ENCODE measurements at regions not wholly inside any gene's neighbourhood (a gene's known extent, or its start where the extent isn't known, plus 50 kb on each side); places are given as distances from the start of the nearest gene placed in this dataset.

DNA sequence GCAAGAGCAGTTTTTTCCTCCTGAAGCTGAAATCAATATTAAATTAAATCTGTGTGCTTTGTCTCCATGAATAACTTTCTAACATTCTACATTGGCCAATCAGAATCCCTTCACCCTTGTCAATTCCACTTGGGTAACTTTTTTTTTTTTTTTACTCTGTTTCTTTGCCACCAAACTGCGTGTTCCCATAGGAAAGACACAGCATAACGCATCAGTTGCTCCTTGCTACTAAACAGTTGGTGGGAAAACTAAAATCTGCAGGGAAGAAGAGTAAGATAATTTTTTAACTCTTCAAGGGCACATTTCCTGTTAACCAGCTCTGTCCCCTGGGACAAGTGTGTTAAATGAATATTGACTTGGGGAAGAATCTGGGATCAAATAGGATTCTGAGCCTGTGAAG is 113.3 kb upstream of the SERP2 start:
- H3K4me1 Mint-ChIP-seq, result peaks cover 9% of the 10 kb centered on the region in 2 experiments
- no peak overlapping the region for H3T11ph ChIP-seq (ENCODE audit: low read length)
- no peak overlapping the region for H2BK20ac ChIP-seq (ENCODE audit: low read depth, low read length, poor library complexity, severe bottlenecking)
- no peak overlapping the region for H4K5ac ChIP-seq (ENCODE audit: insufficient read length, low read depth, low read length)
- H3K4me2 ChIP-seq (ENCODE audit: insufficient read depth, insufficient read length, low read length), result no peak overlapping the region
- no peak overlapping the region for H4K91ac ChIP-seq (ENCODE audit: insufficient read length, low read depth, low read length)
- DNase-seq, result no peak
- no peak overlapping the region for H4K8ac ChIP-seq (replicated peaks; ENCODE audit: insufficient read length, low read depth, low read length)
- no peaks in the 10 kb centered on the region for H3K79me2 ChIP-seq (ENCODE audit: insufficient read depth, low read length)
- H3K27ac ChIP-seq (ENCODE audit: insufficient read length, low read depth, low read length), result no peak overlapping the region
- TF ChIP-seq, protein P1, sequence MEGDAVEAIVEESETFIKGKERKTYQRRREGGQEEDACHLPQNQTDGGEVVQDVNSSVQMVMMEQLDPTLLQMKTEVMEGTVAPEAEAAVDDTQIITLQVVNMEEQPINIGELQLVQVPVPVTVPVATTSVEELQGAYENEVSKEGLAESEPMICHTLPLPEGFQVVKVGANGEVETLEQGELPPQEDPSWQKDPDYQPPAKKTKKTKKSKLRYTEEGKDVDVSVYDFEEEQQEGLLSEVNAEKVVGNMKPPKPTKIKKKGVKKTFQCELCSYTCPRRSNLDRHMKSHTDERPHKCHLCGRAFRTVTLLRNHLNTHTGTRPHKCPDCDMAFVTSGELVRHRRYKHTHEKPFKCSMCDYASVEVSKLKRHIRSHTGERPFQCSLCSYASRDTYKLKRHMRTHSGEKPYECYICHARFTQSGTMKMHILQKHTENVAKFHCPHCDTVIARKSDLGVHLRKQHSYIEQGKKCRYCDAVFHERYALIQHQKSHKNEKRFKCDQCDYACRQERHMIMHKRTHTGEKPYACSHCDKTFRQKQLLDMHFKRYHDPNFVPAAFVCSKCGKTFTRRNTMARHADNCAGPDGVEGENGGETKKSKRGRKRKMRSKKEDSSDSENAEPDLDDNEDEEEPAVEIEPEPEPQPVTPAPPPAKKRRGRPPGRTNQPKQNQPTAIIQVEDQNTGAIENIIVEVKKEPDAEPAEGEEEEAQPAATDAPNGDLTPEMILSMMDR (conservative IDR thresholded peaks at IDR 0.05), result no peak
- no peak overlapping the region for H3K4ac ChIP-seq (ENCODE audit: low read depth, low read length)
- no peaks in the 10 kb centered on the region; a peak in 1 of 7 replicates for H3K36me3 Mint-ChIP-seq (ENCODE audit: insufficient read depth in 1 of 3, low read depth in 3 of 3)
- H2AK5ac ChIP-seq (ENCODE audit: insufficient read length, low read length), result no peak overlapping the region
- H3K9me3 ChIP-seq (ENCODE audit: control insufficient read depth, low read depth, low read length), result no peaks in the 10 kb centered on the region
- no peaks in the 10 kb centered on the region for H3K9me3 Mint-ChIP-seq
- H3K23me2 ChIP-seq (ENCODE audit: insufficient read length, low read depth, low read length, poor library complexity, severe bottlenecking), result no peaks in the 10 kb centered on the region
- no peak overlapping the region for H3K23ac ChIP-seq (ENCODE audit: insufficient read length, low read depth, low read length)
- no peak overlapping the region for H2AFZ ChIP-seq (ENCODE audit: low read length)
- H2BK120ac ChIP-seq (ENCODE audit: low read depth, low read length, poor library complexity, severe bottlenecking), result no peak overlapping the region
- H3K27me3 Mint-ChIP-seq (ENCODE audit: low read depth), result no peaks in the 10 kb centered on the region; the same call in 1 of the 2 replicates
- H3K27ac Mint-ChIP-seq, result no peak overlapping the region
- no peak overlapping the region for H3K18ac ChIP-seq (ENCODE audit: insufficient read length, low read depth, low read length)
- H3K4me1 ChIP-seq (ENCODE audit: insufficient read depth, low read length), result no peaks in the 10 kb centered on the region
- no peaks in the 10 kb centered on the region for H3K27me3 ChIP-seq (ENCODE audit: insufficient read depth, low read length)
- no peak overlapping the region for H2BK12ac ChIP-seq (ENCODE audit: insufficient read length, low read depth, low read length)
- H2BK5ac ChIP-seq (ENCODE audit: insufficient read length, low read length), result no peak overlapping the region
- no peak overlapping the region for H3K9ac ChIP-seq (ENCODE audit: extremely low read depth, insufficient read length, low read length)
- H3K14ac ChIP-seq (ENCODE audit: insufficient read depth, low read length), result no peak overlapping the region
- H4K20me1 ChIP-seq (ENCODE audit: control insufficient read depth, insufficient read depth, insufficient read length), result no peaks in the 10 kb centered on the region
- no peak overlapping the region for H3K4me3 Mint-ChIP-seq
- no peak overlapping the region for H3K56ac ChIP-seq (ENCODE audit: insufficient read length, low read depth, low read length)
- WGBS (ENCODE audit: extremely low coverage, insufficient read length, low lambda C conversion rate), result no CpG with 5 or more reads among the region's 2 CpGs
- no peaks in the 10 kb centered on the region for H3K79me1 ChIP-seq (ENCODE audit: insufficient read depth, low read depth, low read length, poor library complexity, severe bottlenecking)
- no peak overlapping the region for H2BK15ac ChIP-seq (ENCODE audit: low read depth, low read length)

All from H9 (cell line).